Epithelial cell of esophagus (primary cell): ENCODE measurements at regions not wholly inside any gene's neighbourhood (a gene's known extent, or its start where the extent isn't known, plus 50 kb on each side); places are given as distances from the start of the nearest gene placed in this dataset.

Experiments used
- DNase-seq: peaks from one replicate; pipeline ENCODE4 v3.0.0; 2010; ENCODE audit warnings: low read depth
- H3K4me3 ChIP-seq: 2 replicates; pipeline ENCODE4 v1.5.1; 2011; ENCODE audit warnings: mild to moderate bottlenecking, low read length, control low read depth
- TF ChIP-seq, protein P1 (sequence below): IDR thresholded peaks from 2 replicates; pipeline ENCODE4 v1.5.1; 2011; ENCODE audit warnings: low read depth, mild to moderate bottlenecking, low read length, control low read depth, inconsistent platforms; ENCODE audit not compliant: insufficient read depth; ENCODE audit errors: missing control alignments

GRCh38 chr9:16316456-16316855 lies 554.0 kb downstream of the BNC2 start:
- DNase-seq, result no peak
- TF ChIP-seq, protein P1, sequence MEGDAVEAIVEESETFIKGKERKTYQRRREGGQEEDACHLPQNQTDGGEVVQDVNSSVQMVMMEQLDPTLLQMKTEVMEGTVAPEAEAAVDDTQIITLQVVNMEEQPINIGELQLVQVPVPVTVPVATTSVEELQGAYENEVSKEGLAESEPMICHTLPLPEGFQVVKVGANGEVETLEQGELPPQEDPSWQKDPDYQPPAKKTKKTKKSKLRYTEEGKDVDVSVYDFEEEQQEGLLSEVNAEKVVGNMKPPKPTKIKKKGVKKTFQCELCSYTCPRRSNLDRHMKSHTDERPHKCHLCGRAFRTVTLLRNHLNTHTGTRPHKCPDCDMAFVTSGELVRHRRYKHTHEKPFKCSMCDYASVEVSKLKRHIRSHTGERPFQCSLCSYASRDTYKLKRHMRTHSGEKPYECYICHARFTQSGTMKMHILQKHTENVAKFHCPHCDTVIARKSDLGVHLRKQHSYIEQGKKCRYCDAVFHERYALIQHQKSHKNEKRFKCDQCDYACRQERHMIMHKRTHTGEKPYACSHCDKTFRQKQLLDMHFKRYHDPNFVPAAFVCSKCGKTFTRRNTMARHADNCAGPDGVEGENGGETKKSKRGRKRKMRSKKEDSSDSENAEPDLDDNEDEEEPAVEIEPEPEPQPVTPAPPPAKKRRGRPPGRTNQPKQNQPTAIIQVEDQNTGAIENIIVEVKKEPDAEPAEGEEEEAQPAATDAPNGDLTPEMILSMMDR, result no peak
- no peak overlapping the region for H3K4me3 ChIP-seq

DNA sequence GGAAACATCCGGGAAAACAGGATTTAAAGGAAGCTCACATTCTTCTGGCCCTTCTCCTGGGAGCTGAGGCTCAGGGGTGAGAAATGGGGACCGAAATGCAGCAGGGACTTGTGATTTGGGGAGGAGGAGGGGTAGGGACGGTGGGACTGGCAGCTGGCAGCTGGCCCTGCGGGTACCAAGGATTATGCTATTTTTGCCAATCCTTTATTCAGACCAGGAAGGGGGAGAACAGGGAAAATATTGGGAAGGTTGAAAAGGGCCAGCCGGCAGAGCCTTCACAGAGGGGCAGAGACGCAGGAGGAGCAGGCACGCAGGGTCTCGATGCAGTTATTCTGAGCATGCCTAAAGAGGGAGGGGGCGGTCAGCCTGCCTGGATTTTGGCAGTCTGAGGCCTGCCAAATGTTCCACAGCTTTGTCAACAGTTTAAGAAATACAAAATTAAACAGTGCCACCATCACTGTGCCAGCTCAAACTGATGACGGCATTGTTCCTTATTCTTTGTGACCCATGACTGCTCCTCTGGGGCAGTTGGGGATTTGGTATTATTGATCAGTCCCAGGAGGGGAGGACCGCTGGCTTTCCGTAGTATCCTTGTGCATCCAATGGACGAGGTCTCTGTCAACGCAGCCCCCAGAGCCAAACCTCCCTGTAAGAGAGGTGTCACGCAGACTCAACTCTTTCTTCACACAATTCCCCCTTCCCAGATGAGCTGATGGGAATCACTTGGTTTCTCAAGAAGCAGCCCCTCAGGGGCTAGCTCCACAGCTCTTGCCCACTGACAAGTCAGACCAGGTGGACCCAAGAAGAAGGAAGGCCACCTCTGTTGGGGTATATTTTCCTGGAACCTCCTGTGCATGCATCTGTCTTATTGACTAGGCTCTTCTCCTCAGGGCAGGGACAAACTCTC lies 553.3 kb downstream of the BNC2 start:
- DNase-seq, result no peak
- TF ChIP-seq, protein P1, result no peak
- H3K4me3 ChIP-seq, result no peak overlapping the region

- TF ChIP-seq, protein P1, result no peak
- no peak overlapping the region for H3K4me3 ChIP-seq
- DNase-seq, result no peak
Measured at GRCh38 chr9:16318516-16319060, 551.9 kb downstream of the BNC2 start.

- no peak overlapping the region for H3K4me3 ChIP-seq
- DNase-seq, result no peak
- TF ChIP-seq, protein P1, result no peak
Measured at GRCh38 chr9:16319646-16320045, 550.8 kb downstream of the BNC2 start.

DNA sequence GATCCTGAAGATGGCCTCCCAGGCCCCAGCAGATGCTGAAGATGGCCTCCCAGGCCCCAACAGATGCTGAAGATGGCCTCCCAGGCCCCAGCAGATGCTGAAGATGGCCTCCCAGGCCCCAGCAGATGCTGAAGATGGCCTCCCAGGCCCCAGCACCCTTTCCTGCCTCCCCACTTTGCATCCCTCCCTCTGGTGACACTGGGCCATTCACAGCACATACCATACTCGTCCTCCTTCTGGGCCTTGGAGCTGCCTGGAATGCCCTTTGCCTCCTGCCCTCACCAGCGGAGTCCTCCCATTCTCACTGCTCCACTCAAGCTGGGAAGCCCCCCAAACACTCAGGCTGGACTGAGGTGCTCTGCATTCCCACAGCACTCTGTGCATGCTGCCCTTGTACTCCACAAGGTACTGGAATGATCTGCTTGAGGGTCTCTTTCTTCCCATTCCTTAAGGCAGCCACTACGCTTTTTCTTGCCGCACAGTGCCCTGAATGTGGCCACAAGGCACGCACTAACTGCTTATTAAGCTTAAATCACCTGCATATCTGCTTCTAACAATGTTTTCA lies 550.0 kb downstream of the BNC2 start:
- no peak for DNase-seq
- no peak overlapping the region for H3K4me3 ChIP-seq
- TF ChIP-seq, protein P1, result no peak

GRCh38 chr9:16321461-16322119 lies 548.9 kb downstream of the BNC2 start:
- TF ChIP-seq, protein P1, result no peak

More at GRCh38 chr9:16321461-16322119, 548.9 kb downstream of the BNC2 start:
- DNase-seq, result peak; percentile 47
- H3K4me3 ChIP-seq, result no peak overlapping the region
